GM08714 (cell line): ENCODE measurements at regions not wholly inside any gene's neighbourhood (a gene's known extent, or its start where the extent isn't known, plus 50 kb on each side); places are given as distances from the start of the nearest gene placed in this dataset.

Experiments used
- H3K4me3 ChIP-seq: fragments of 200-500 bp; sonication (Bioruptor generic); 2 replicates; pipeline ENCODE4 v1.5.1; 2014; ENCODE audit warnings: mild to moderate bottlenecking, low read length, inconsistent platforms
- ZNF274 ChIP-seq: IDR thresholded peaks from 2 replicates; pipeline ENCODE4 v1.6.1; 2012; ENCODE audit warnings: mild to moderate bottlenecking, low read depth, low read length

- H3K4me3 ChIP-seq: no peak overlapping the region
- no peak for TF ChIP-seq ZNF274
Measured at GRCh38 chr1:195820925-195821324, 787.3 kb downstream of the KCNT2 start.

DNA sequence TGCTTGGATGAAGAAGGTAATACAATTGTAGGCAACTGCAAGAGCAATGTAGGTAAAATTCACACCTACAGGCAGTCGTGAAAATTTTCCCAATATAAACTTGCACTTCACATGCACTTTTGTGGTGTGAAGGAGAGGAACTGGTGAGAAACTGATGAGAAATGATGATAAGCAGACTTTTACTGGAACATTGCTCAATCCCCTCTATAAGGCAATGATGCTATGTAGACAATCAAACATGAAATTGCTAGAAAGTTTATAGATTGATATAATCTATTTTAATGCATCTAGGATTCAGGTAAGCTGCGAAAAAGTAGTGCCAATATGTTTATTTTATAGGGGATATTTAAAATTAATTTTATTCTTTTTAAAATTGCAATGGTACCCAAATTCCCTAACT lies 802.2 kb downstream of the KCNT2 start:
- TF ChIP-seq ZNF274: no peak
- no peak overlapping the region for H3K4me3 ChIP-seq

GRCh38 chr1:195804547-195804946 lies 803.7 kb downstream of the KCNT2 start:
- H3K4me3 ChIP-seq: no peak overlapping the region
- no peak for TF ChIP-seq ZNF274

GRCh38 chr1:195799016-195799415 lies 809.2 kb downstream of the KCNT2 start:
- no peak for TF ChIP-seq ZNF274
- H3K4me3 ChIP-seq: no peak overlapping the region

DNA sequence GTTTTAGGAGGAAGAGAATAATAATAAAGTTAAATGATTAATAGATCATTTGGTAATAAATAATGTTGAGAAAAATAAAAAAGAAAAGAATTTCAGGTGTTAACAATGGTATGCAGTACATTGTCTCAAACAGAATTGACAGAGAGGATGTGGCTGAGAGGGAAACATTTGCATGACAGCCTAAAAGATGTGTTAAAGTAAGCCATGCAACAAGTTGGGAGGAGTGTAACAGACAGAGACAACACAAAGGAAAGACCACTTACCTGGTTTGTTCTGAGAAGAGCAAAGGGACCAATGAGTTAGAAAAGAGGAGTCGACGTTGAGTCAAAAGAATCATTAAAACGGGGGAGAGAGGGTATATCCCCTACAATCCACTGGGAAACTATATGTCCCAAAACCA lies 814.0 kb downstream of the KCNT2 start:
- TF ChIP-seq ZNF274: no peak
- no peak overlapping the region for H3K4me3 ChIP-seq

DNA sequence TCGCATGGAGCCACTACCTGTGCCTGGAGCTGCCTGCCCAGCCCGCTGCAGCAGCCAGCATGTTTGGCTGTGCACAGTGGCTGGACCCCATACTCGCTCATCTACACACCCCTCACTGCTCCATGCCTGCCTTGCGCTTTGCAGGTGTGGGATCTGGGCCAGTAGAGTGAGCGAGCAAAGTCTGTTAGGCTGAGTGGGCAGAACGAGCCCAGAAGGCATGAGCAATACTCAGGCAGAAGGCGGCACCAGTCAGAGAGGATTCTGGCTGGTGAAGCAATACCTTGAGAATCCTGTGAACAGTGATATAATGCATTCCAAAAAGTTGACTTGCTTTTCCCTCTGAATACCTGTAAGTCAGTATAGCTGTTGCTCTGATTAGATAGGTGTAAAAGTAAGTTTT lies 816.4 kb downstream of the KCNT2 start:
- H3K4me3 ChIP-seq: no peak overlapping the region
- TF ChIP-seq ZNF274: no peak

DNA sequence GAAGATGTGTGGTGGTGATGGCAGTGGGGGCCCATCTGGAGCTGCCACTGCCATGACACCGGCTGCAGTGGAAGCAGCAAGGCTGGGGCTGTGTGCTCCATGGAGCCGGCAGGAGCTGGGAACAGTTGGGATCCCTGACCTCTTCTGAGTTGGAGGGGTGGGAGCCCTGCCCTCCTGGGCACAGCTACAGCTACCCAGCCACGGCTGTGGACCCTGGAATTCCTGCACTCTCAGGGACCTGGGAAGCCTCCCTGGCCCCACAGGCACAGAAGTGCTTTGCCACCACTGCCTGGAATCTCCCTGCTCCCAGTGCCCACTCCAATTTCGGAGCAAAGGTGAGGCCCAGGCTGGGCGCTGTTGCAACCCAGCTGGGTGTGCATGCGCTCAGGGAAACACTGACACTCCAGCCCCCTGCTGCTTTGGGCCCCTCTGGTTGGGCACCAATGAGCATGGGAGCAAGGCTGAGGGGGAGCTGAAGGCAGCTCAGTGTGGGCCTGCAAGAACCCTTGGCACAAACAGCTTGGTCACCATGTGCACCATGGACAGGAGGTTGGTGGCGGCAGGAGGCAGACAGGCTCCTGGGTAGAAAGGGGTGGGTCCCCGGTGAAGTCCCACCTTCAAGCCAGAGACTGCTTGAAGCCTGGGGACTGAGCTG lies 817.6 kb downstream of the KCNT2 start:
- no peak overlapping the region for H3K4me3 ChIP-seq
- no peak for TF ChIP-seq ZNF274

DNA sequence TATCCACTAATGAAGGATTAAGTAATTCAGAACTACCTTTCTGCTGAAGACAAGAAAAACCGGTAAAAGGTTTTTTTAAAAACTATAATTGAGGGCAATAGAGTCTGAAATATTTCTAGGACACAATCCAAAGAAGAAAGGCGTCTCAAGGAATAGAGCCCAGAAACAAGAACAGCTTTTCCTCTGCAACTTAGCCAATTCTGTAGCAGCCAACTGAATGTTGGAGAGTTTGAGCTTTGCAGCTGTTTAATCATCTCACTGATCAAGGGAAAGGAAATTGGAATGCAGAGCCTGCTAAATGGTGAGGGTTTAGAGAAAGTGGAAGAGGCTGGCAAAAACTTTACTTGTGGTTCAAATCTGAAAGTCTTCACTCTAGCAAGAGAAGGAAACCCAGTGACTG lies 818.9 kb downstream of the KCNT2 start:
- H3K4me3 ChIP-seq: no peak overlapping the region
- TF ChIP-seq ZNF274: no peak

GRCh38 chr1:195788721-195789120 lies 819.5 kb downstream of the KCNT2 start:
- no peak overlapping the region for H3K4me3 ChIP-seq
- no peak for TF ChIP-seq ZNF274

- no peak overlapping the region for H3K4me3 ChIP-seq
- TF ChIP-seq ZNF274: no peak
Measured at GRCh38 chr1:195785830-195786229, 822.4 kb downstream of the KCNT2 start.

DNA sequence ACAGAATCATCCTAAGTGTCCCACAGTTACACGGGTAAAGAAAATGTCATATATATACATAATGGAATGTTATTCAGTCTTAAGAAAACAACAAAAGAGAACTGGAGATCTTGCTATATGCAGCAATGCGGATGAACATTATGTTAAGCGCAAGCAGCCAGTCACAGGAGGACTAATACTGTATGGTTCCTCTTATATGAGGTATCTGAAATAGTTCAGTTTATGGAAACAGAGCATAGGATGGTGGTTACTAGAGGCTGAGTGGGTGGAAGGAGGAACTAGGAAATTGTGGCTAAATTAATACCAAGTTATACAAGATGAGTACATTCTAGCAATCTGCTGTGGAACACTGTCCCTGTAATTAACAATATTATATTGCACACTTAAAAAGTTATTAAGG lies 834.3 kb downstream of the KCNT2 start:
- no peak for TF ChIP-seq ZNF274
- no peak overlapping the region for H3K4me3 ChIP-seq

DNA sequence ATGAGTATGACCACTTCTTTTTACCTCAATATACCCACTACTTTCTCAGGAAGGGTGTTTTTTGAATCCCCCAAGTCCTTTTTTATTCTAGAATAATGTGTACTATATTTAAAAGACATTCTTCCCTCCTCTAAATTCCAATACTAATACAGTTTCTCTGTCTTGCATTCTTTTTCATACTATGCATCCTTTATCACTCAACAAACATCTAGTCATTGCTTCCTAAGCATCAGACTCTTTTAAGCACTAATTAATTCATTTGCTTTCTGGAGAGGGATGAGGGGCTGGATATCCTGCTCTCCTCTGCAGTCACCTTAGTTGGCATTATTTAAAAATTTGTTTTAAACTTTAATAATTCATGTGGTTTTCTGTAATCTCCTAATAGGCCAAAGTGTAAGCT lies 838.8 kb downstream of the KCNT2 start:
- TF ChIP-seq ZNF274: no peak
- no peak overlapping the region for H3K4me3 ChIP-seq

GRCh38 chr1:195768936-195769335 lies 839.3 kb downstream of the KCNT2 start:
- no peak overlapping the region for H3K4me3 ChIP-seq
- TF ChIP-seq ZNF274: no peak

DNA sequence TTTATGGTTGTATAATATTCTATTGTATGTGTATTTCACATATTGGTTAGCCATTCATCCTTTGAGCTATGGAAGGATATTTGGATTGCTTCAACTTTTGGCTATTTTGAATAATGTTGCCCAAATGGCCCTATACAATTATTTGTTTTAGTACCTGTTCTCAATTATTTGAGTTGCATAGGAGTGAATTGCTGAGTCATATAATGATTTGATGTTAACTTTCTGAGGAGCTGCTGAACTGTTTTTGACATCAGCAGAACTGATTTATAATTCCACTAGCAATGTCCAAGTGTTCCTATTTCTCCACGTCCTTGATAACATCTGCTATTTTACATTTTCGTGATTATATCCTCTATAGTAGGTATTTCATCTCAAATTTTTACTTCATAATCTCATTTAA lies 839.9 kb downstream of the KCNT2 start:
- TF ChIP-seq ZNF274: no peak
- H3K4me3 ChIP-seq: no peak overlapping the region

DNA sequence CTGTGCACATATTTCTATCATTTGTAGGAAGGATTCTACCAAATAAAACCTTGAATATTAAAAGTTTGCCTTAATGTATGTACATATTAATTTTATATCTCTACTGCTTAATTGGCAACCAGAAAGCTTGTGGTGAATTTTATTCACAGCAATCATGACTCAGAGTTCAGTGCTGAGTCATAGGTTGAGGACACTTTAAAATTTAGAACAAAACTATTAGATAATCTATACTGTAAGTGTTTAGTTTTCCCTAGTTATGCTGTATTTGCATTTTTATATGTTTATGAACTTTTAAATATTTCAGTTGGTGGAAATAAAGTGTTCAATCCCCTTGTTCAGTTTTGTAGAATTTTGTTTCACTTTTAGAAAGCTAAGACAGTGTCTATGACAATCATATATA lies 841.5 kb downstream of the KCNT2 start:
- TF ChIP-seq ZNF274: no peak
- H3K4me3 ChIP-seq: no peak overlapping the region

- TF ChIP-seq ZNF274: no peak
- H3K4me3 ChIP-seq: no peak overlapping the region
Measured at GRCh38 chr1:195765099-195765498, 843.1 kb downstream of the KCNT2 start.
